ENCODE measurements at regions not wholly inside any gene's neighbourhood (a gene's known extent, or its start where the extent isn't known, plus 50 kb on each side); places are given as distances from the start of the nearest gene placed in this dataset.

DNA sequence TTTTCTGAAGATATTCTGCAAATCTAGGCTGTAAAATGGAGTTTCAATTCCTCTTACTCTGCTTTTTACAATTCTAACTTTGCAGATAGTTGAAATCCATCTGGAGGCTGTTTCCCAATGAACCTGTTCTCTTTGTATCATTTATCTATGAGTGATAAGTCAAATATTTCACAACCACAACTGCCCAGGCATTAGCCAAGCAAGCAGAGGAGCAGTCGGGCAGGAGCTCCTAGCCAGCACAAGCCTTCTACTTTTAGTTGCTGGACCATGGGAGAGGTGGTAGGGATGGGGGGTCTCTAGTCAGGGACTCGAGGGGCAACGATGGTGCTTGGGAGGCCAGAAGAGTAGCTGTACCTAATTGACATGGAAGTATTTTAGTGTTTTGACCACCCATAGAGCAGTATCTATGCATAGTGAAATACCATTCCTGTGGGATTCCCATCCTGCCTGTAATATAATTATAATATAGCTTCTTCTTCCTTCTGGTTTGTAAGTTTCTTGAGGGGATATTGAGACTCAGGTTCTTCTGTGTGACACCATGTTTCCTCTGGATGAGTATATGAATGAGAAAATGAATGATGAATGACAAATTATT is 353.5 kb upstream of the IL12A start:
- TF ChIP-seq, protein P1, sequence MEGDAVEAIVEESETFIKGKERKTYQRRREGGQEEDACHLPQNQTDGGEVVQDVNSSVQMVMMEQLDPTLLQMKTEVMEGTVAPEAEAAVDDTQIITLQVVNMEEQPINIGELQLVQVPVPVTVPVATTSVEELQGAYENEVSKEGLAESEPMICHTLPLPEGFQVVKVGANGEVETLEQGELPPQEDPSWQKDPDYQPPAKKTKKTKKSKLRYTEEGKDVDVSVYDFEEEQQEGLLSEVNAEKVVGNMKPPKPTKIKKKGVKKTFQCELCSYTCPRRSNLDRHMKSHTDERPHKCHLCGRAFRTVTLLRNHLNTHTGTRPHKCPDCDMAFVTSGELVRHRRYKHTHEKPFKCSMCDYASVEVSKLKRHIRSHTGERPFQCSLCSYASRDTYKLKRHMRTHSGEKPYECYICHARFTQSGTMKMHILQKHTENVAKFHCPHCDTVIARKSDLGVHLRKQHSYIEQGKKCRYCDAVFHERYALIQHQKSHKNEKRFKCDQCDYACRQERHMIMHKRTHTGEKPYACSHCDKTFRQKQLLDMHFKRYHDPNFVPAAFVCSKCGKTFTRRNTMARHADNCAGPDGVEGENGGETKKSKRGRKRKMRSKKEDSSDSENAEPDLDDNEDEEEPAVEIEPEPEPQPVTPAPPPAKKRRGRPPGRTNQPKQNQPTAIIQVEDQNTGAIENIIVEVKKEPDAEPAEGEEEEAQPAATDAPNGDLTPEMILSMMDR (IDR thresholded peaks at IDR 0.05) = no peak
- no peak for TF ChIP-seq POLR2A (IDR thresholded peaks at IDR 0.05)
